Breast epithelium (tissue), 3 donors: ENCODE measurements at regions not wholly inside any gene's neighbourhood (a gene's known extent, or its start where the extent isn't known, plus 50 kb on each side); places are given as distances from the start of the nearest gene placed in this dataset.

ENCODE experiments used
- CTCF ChIP-seq, 3 donors: fragments of 450-650 bp; IDR thresholded peaks; one replicate each; pipeline ENCODE4 v1.5.1; 2016 to 2017; ENCODE audit warnings: antibody characterized with exemption in 3 of 3, mild to moderate bottlenecking in 3 of 3, moderate library complexity in 3 of 3
- POLR2A ChIP-seq: fragments of 450-650 bp; IDR thresholded peaks from one replicate; pipeline ENCODE4 v1.6.1; 2016; ENCODE audit warnings: antibody characterized with exemption, mild to moderate bottlenecking, moderate library complexity
- POLR2AphosphoS5 ChIP-seq, 3 donors: sonication (generic); formaldehyde crosslinking; IDR thresholded peaks; one replicate each; pipeline ENCODE4 v1.6.1; 2017; ENCODE audit warnings: antibody characterized with exemption in 3 of 3

- no peak for TF ChIP-seq CTCF (IDR thresholded peaks at IDR 0.05)
- no peak for TF ChIP-seq POLR2AphosphoS5 (IDR thresholded peaks at IDR 0.05)
- TF ChIP-seq POLR2A: no peak
Observed at GRCh38 chr10:44157574-44157973, 227.3 kb downstream of the CXCL12 start.
